K562 (cell line): ENCODE measurements at regions not wholly inside any gene's neighbourhood (a gene's known extent, or its start where the extent isn't known, plus 50 kb on each side); places are given as distances from the start of the nearest gene placed in this dataset.

Source experiments
- CBX2 ChIP-seq: fragments of 200-600 bp; sonication (generic); IDR thresholded peaks from one replicate; pipeline ENCODE4 v1.6.1; 2012; ENCODE audit warnings: mild to moderate bottlenecking, low read length, inconsistent platforms; ENCODE audit not compliant: insufficient read depth, poor library complexity, severe bottlenecking
- CHD4 ChIP-seq: fragments of 200-600 bp; sonication (generic); IDR thresholded peaks from 3 replicates; pipeline ENCODE4 v1.6.1; 2012; ENCODE audit warnings: low read depth, mild to moderate bottlenecking, mixed read lengths, low read length, inconsistent platforms; ENCODE audit not compliant: insufficient read depth, insufficient replicate concordance, poor library complexity, severe bottlenecking
- CXXC5 ChIP-seq: fragments of 250-450 bp; sonication (Bioruptor Pico); IDR thresholded peaks from 2 replicates; pipeline ENCODE4 v1.8.0; 2022; ENCODE audit warnings: inconsistent platforms, mild to moderate bottlenecking, moderate library complexity
- HDAC3 ChIP-seq: fragments of 450-650 bp; IDR thresholded peaks from 2 replicates; pipeline ENCODE4 v1.6.1; 2018; ENCODE audit warnings: borderline replicate concordance, mild to moderate bottlenecking, moderate library complexity; ENCODE audit not compliant: partially characterized antibody
- ID3 ChIP-seq, 2 experiments: fragments of 250-450 bp in 1 of 2; fragments of 450-650 bp in 1 of 2; sonication (Bioruptor Pico) in 1 of 2; IDR thresholded peaks; 2 replicates each; pipeline versions ENCODE4 v1.6.1 to v1.8.0; 2016 to 2021; ENCODE audit warnings: mild to moderate bottlenecking in 2 of 2, moderate library complexity in 2 of 2, missing compliant biosample characterization in 1 of 2, missing genetic modification characterization in 1 of 2
- L3MBTL2 ChIP-seq: fragments of 450-650 bp; IDR thresholded peaks from 2 replicates; pipeline ENCODE4 v1.6.1; 2016; ENCODE audit warnings: mild to moderate bottlenecking, moderate library complexity
- MXI1 ChIP-seq: IDR thresholded peaks from 2 replicates; pipeline ENCODE4 v1.6.1; 2011; ENCODE audit warnings: low read depth, mild to moderate bottlenecking, improper control_type of control experiment, low read length
- NFYB ChIP-seq: IDR thresholded peaks from 2 replicates; pipeline ENCODE4 v1.6.1; 2011; ENCODE audit warnings: mild to moderate bottlenecking, moderate library complexity; ENCODE audit not compliant: insufficient read length; ENCODE audit errors: extremely low read depth
- NR2C2 ChIP-seq, 2 experiments: fragments of 200-800 bp in 1 of 2; sonication (Bioruptor generic) in 1 of 2; sonication (generic) in 1 of 2; formaldehyde crosslinking in 1 of 2; IDR thresholded peaks; 2 replicates each; pipeline versions ENCODE4 v1.6.1 to v1.8.0; 2016 to 2022; ENCODE audit warnings: mild to moderate bottlenecking in 1 of 2, missing compliant biosample characterization in 1 of 2, missing genetic modification characterization in 1 of 2, missing genetic modification reagents in 1 of 2
- RAD51 ChIP-seq: fragments of 450-650 bp; IDR thresholded peaks from 2 replicates; pipeline ENCODE4 v1.7.1; 2016; ENCODE audit warnings: low read depth, mild to moderate bottlenecking, borderline replicate concordance
- SMAD4 ChIP-seq: fragments of 250-450 bp; sonication (Bioruptor Pico); conservative IDR thresholded peaks from 2 replicates; pipeline ENCODE4 v1.8.0; 2021; ENCODE audit warnings: inconsistent platforms, mild to moderate bottlenecking, moderate library complexity
- SMARCB1 ChIP-seq: IDR thresholded peaks from 2 replicates; pipeline ENCODE4 v1.6.1; 2011; ENCODE audit warnings: improper control_type of control experiment, low read depth; ENCODE audit not compliant: insufficient read length
- SRF ChIP-seq, 2 experiments: fragments of 250-450, 450-650 bp in 1 of 2; sonication (Bioruptor Pico) in 1 of 2; sonication (generic) in 1 of 2; formaldehyde crosslinking; IDR thresholded peaks; 2 replicates each; pipeline versions ENCODE4 v1.5.0 to v1.5.1; 2020 to 2022; ENCODE audit warnings: mild to moderate bottlenecking in 1 of 2, missing genetic modification reagents in 1 of 2
- U2AF2 ChIP-seq: fragments of 200-400 bp; formaldehyde crosslinking; optimal IDR thresholded peaks from 2 replicates; pipeline ENCODE3; 2017; ENCODE audit warnings: low read depth, mild to moderate bottlenecking, low read length
- ZBTB26 ChIP-seq: fragments of 450-650 bp; formaldehyde crosslinking; IDR thresholded peaks from 2 replicates; pipeline ENCODE4 v1.4.0; 2022; ENCODE audit warnings: missing genetic modification characterization
- ZMIZ1 ChIP-seq, 2 experiments: fragments of 150-350 bp in 1 of 2; IDR thresholded peaks; 2 replicates each; pipeline ENCODE4 v1.6.1; 2012 to 2016; ENCODE audit warnings: low read depth in 2 of 2, low read length in 2 of 2, mild to moderate bottlenecking in 1 of 2, moderate library complexity in 1 of 2
- ZNF175 ChIP-seq: fragments of 200-800 bp; sonication (Bioruptor generic); IDR thresholded peaks from 2 replicates; pipeline ENCODE4 v1.6.1; 2016; ENCODE audit warnings: low read depth, mild to moderate bottlenecking, missing genetic modification characterization, missing compliant biosample characterization
- ZNF23 ChIP-seq: fragments of 250-450 bp; sonication (Bioruptor Pico); IDR thresholded peaks from 2 replicates; pipeline ENCODE4 v1.4.0; 2020; ENCODE audit warnings: mild to moderate bottlenecking
- ZNF280A ChIP-seq: fragments of 450-650 bp; IDR thresholded peaks from 2 replicates; pipeline ENCODE4 v1.6.1; 2018; ENCODE audit warnings: mild to moderate bottlenecking, low read depth; ENCODE audit not compliant: partially characterized antibody
- ZNF780A ChIP-seq: fragments of 250-450 bp; sonication (Bioruptor Pico); IDR thresholded peaks from 2 replicates; pipeline ENCODE4 v1.5.0; 2021; ENCODE audit warnings: mild to moderate bottlenecking

- no peak for TF ChIP-seq CBX2
- no peak for TF ChIP-seq ZNF175
- no peak for TF ChIP-seq HDAC3
- TF ChIP-seq ZNF280A: no peak
- no peak for TF ChIP-seq ID3 (CRISPR knock-in tag; IDR thresholded peaks at IDR 0.05)
- TF ChIP-seq ID3 (tag; IDR thresholded peaks at IDR 0.05): no peak
- TF ChIP-seq ZNF23: no peak
- TF ChIP-seq ZBTB26 (CRISPR knock-in tag): no peak
- no peak for TF ChIP-seq RAD51
- TF ChIP-seq U2AF2: no peak
- TF ChIP-seq L3MBTL2: peak; percentile 44; the same call in 1 of the 2 replicates
- peak; percentile 68; the same call in 1 of the 2 replicates for TF ChIP-seq MXI1
- no peak for TF ChIP-seq NR2C2 (CRISPR knock-in tag; IDR thresholded peaks at IDR 0.05)
- TF ChIP-seq NR2C2 (tag; IDR thresholded peaks at IDR 0.05): no peak; the same call in 1 of the 2 replicates
- TF ChIP-seq NFYB: no peak
- TF ChIP-seq SMAD4 (CRISPR knock-in tag): no peak
- TF ChIP-seq ZNF780A (CRISPR knock-in tag): no peak
- TF ChIP-seq CXXC5 (CRISPR knock-in tag): peak; percentile 85
- no peak for TF ChIP-seq ZMIZ1 (IDR thresholded peaks at IDR 0.05; ENCODE audit: low read depth in 2 of 2, low read length in 2 of 2)
- TF ChIP-seq CHD4: no peak
- no peak for TF ChIP-seq SMARCB1
- TF ChIP-seq SRF (CRISPR knock-in tag; IDR thresholded peaks at IDR 0.05): no peak
Measured at GRCh38 chr6:28742668-28743270, 181.0 kb downstream of the TRIM27 start (continued).
